OCI-LY3 (cell line): ENCODE measurements at regions not wholly inside any gene's neighbourhood (a gene's known extent, or its start where the extent isn't known, plus 50 kb on each side); places are given as distances from the start of the nearest gene placed in this dataset.

Experiments used
- H2AFZ ChIP-seq: fragments of 200-600, 300-600 bp; shearing (Covaris generic); 2 replicates; pipeline ENCODE4 v1.6.0; 2014; ENCODE audit warnings: antibody characterized with exemption, low read depth, low read length
- H3K27ac ChIP-seq: fragments of 200-600, 300-600 bp; sonication (generic); 2 replicates; pipeline ENCODE4 v1.5.1; 2014; ENCODE audit warnings: mild to moderate bottlenecking, low read length, moderate library complexity, mixed read lengths
- H3K27me3 ChIP-seq: fragments of 200-600, 300-600 bp; sonication (generic); 2 replicates; pipeline ENCODE4 v1.6.1; 2014; ENCODE audit warnings: low read depth, low read length, mixed read lengths
- H3K36me3 ChIP-seq: fragments of 200-600, 300-600 bp; sonication (generic); replicated peaks from 2 replicates; pipeline ENCODE3; 2014; ENCODE audit warnings: low read depth, low read length, mixed read lengths
- H3K4me1 ChIP-seq: fragments of 300-600, 200-600 bp; sonication (generic); 2 replicates; pipeline ENCODE4 v1.6.1; 2014; ENCODE audit warnings: low read length, mixed read lengths
- H3K4me2 ChIP-seq: fragments of 200-600, 300-600 bp; sonication (generic); 2 replicates; pipeline ENCODE4 v1.6.1; 2014; ENCODE audit warnings: low read length, mixed read lengths
- H3K4me3 ChIP-seq: fragments of 300-600, 200-600 bp; sonication (generic); 2 replicates; pipeline ENCODE4 v1.5.1; 2014; ENCODE audit warnings: antibody characterized with exemption, mild to moderate bottlenecking, low read length, moderate library complexity
- H3K79me2 ChIP-seq: fragments of 300-600, 200-600 bp; shearing (Covaris generic); 2 replicates; pipeline ENCODE4 v1.6.1; 2014; ENCODE audit warnings: mild to moderate bottlenecking, low read length, mixed read lengths
- H3K9ac ChIP-seq: fragments of 300-600, 200-600 bp; shearing (Covaris generic); 2 replicates; pipeline ENCODE4 v1.6.0; 2014; ENCODE audit warnings: mild to moderate bottlenecking, low read length, moderate library complexity
- H3K9me3 ChIP-seq: fragments of 200-600, 300-600 bp; shearing (Covaris generic); 2 replicates; pipeline ENCODE4 v1.6.1; 2014; ENCODE audit warnings: low read length, mixed read lengths; ENCODE audit not compliant: insufficient read depth
- H4K20me1 ChIP-seq: fragments of 200-600, 300-600 bp; sonication (generic); 2 replicates; pipeline ENCODE4 v1.6.1; 2016; ENCODE audit warnings: low read length, mixed read lengths; ENCODE audit not compliant: insufficient read depth
- CTCF ChIP-seq: fragments of 200-600, 300-600 bp; sonication (generic); IDR thresholded peaks from 2 replicates; pipeline ENCODE4 v1.5.1; 2014; ENCODE audit warnings: antibody characterized with exemption, low read length, low read depth
- EZH2phosphoT487 ChIP-seq: fragments of 200-600 bp; shearing (Covaris generic); IDR thresholded peaks from 2 replicates; pipeline ENCODE4 v1.6.1; 2018; ENCODE audit warnings: antibody characterized with exemption, mixed run types, low read depth

GRCh38 chr9:21656776-21657674 is 145.4 kb upstream of the MTAP start:
- Histone ChIP-seq H3K4me3 (no peak overlapping the region), H3K9ac (no peak overlapping the region), H3K27ac (no peak overlapping the region), H4K20me1 (no peaks in the 10 kb centered on the region), H3K27me3 (peaks cover 23% of the 10 kb centered on the region), H3K9me3 (no peaks in the 10 kb centered on the region), H3K79me2 (no peaks in the 10 kb centered on the region), H3K4me2 (no peak overlapping the region), H3K36me3 (no peaks in the 10 kb centered on the region), H2AFZ (no peak overlapping the region), H3K4me1 (no peaks in the 10 kb centered on the region)
- TF ChIP-seq EZH2phosphoT487 (no peak), CTCF (no peak)

DNA sequence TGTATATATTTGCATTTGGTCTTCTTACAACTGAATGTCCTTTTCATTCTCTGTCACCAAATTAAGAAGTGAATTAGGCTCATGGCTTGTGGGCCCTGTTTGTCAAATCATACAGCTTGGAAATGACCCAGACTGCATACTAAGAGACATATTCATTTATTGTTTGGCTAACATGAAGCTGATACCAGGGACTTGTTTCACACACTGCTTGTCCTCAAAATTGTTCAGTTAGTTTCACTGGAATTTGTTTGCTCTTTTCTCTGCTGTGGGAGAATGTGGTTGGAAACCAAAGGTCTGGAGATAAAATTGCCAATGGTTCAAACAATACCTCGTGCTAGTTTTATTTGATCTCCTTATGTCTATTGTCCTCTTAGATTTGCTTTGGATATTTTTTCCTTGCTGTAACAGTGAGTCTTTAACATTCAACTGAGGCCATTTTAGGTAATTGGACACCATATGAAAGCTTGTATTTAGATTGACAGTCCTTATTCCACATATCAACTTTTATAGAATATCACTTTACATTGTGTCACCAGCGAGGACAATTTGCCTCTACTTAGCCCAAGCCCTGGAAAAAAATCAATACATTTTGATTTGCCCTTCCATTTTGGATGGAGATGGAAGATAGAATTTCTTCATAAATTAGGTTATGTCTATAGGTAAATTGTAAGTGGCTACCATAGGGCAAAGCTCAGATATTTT is 144.3 kb upstream of the MTAP start:
- H3K4me2 ChIP-seq = no peak overlapping the region

GRCh38 chr9:21660976-21661375 is 141.5 kb upstream of the MTAP start:
- Histone ChIP-seq H4K20me1 (no peaks in the 10 kb centered on the region), H3K27ac (no peak overlapping the region), H3K27me3 (peaks cover 23% of the 10 kb centered on the region), H3K9me3 (no peaks in the 10 kb centered on the region), H3K4me3 (no peak overlapping the region), H3K4me2 (no peak overlapping the region), H3K36me3 (no peaks in the 10 kb centered on the region), H2AFZ (no peak overlapping the region), H3K79me2 (no peaks in the 10 kb centered on the region), H3K9ac (no peak overlapping the region), H3K4me1 (no peaks in the 10 kb centered on the region)
- no peak for TF ChIP-seq CTCF
- no peak for TF ChIP-seq EZH2phosphoT487

More for the DNA sequence above, 144.3 kb upstream of the MTAP start:
- Histone ChIP-seq H4K20me1 (no peaks in the 10 kb centered on the region), H3K36me3 (no peaks in the 10 kb centered on the region), H3K27me3 (peaks cover 23% of the 10 kb centered on the region), H3K9me3 (no peaks in the 10 kb centered on the region), H2AFZ (no peak overlapping the region), H3K4me1 (no peaks in the 10 kb centered on the region), H3K4me3 (no peak overlapping the region), H3K27ac (no peak overlapping the region), H3K79me2 (no peaks in the 10 kb centered on the region), H3K9ac (no peak overlapping the region)
- TF ChIP-seq CTCF (no peak), EZH2phosphoT487 (no peak)

DNA sequence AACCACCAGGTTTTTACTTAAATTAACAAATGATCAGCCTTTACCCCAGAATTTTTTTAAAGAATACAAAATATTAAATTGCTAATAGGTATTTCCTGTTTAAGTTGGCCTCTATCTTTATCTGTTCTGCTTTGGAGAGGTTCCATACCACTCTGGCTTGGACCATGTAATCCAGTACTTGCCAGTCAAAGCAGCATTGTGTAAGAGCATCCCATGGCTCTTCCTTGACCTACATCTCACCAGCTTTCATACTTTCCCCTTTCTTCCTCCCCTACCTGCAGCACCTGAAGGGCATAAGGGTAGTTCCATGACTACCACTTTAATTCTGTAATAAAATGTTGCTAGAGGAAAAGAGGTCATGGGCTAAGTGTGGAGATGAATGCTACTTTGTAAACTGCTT is 140.8 kb upstream of the MTAP start:
- no peaks in the 10 kb centered on the region for H3K4me1 ChIP-seq
- no peak overlapping the region for H3K4me3 ChIP-seq
- peaks cover 16% of the 10 kb centered on the region for H3K27me3 ChIP-seq
- H3K4me2 ChIP-seq = no peak overlapping the region
- H4K20me1 ChIP-seq = no peaks in the 10 kb centered on the region
- H3K36me3 ChIP-seq = no peaks in the 10 kb centered on the region
- no peak overlapping the region for H3K27ac ChIP-seq
- no peaks in the 10 kb centered on the region for H3K79me2 ChIP-seq
- no peaks in the 10 kb centered on the region for H3K9me3 ChIP-seq
- H2AFZ ChIP-seq = no peak overlapping the region
- no peak overlapping the region for H3K9ac ChIP-seq
- TF ChIP-seq CTCF = no peak
- no peak for TF ChIP-seq EZH2phosphoT487
